ENCODE measurements at regions not wholly inside any gene's neighbourhood (a gene's known extent, or its start where the extent isn't known, plus 50 kb on each side); places are given as distances from the start of the nearest gene placed in this dataset.
"Not testable (repeated sequence)": the region's sequence is repeated elsewhere in the genome, so short reads cannot be mapped to it uniquely, and the experiment has no call there.

- Histone ChIP-seq H3K9me3 (no peaks in the 10 kb centered on the region), H3K27ac (no peak overlapping the region), H3K27me3 (no peaks in the 10 kb centered on the region)
Measured at GRCh38 chr1:229005556-229005955, 265.4 kb upstream of the RAB4A start.

DNA sequence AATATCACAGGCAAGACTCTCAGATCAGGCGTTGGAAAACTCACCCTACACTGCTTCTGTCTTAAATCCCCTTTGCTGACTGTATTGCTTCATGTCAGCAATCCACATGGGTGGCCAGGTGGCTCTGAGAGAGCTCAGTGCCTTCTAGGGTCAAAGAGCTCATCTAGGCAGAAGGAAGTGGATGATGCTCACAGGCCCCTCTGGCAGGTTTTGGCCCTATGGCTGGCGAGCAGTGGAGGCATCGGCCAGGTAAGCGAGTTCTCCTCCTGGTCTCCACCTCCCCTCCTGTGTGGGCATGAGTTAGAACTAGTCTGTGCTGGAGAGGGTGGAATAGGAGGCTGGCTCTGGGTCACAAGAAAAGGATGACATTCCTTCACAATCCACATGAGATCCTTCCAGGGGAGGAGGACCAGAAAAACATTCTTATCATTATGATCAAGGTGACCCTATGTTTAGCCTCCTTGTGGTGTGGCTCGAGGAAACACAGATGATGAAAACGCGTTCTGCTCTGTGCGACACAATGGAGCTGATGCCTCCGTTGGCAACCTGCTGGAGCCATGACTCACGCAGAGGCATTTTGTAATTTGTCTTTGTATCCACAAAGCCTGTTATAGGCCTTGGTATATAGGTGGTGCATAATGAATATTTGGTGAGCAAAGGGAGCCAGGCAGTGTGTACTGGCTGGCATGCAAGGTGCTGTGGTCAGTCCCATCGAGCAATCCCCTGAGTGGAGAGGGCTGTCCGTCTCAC, 264.6 kb upstream of the RAB4A start:
- DNase-seq (ENCODE audit: low spot score): no peak
- Histone ChIP-seq H3K9me3 (no peaks in the 10 kb centered on the region), H3K4me1 (peaks cover 0 to 7% of the 10 kb centered on the region in 2 donors), H3K27me3 (no peaks in the 10 kb centered on the region), H3K4me3 (no peak overlapping the region), H3K36me3 (no peaks in the 10 kb centered on the region), H3K27ac (no peak overlapping the region)
- TF ChIP-seq, protein P1, sequence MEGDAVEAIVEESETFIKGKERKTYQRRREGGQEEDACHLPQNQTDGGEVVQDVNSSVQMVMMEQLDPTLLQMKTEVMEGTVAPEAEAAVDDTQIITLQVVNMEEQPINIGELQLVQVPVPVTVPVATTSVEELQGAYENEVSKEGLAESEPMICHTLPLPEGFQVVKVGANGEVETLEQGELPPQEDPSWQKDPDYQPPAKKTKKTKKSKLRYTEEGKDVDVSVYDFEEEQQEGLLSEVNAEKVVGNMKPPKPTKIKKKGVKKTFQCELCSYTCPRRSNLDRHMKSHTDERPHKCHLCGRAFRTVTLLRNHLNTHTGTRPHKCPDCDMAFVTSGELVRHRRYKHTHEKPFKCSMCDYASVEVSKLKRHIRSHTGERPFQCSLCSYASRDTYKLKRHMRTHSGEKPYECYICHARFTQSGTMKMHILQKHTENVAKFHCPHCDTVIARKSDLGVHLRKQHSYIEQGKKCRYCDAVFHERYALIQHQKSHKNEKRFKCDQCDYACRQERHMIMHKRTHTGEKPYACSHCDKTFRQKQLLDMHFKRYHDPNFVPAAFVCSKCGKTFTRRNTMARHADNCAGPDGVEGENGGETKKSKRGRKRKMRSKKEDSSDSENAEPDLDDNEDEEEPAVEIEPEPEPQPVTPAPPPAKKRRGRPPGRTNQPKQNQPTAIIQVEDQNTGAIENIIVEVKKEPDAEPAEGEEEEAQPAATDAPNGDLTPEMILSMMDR (IDR thresholded peaks at IDR 0.05): no peak

More at GRCh38 chr1:229005556-229005955, 265.4 kb upstream of the RAB4A start:
- no peak overlapping the region for H3K4me3 ChIP-seq
- TF ChIP-seq, protein P1 (IDR thresholded peaks at IDR 0.05): no peak
- no peaks in the 10 kb centered on the region for H3K36me3 ChIP-seq
- H3K4me1 ChIP-seq: peaks cover 0 to 7% of the 10 kb centered on the region in 2 donors
- no peak for DNase-seq (ENCODE audit: low spot score)

- no peaks in the 10 kb centered on the region for H3K36me3 ChIP-seq
- H3K27ac ChIP-seq: no peak overlapping the region
- no peaks in the 10 kb centered on the region for H3K9me3 ChIP-seq
- H3K4me1 ChIP-seq: peaks cover 0 to 7% of the 10 kb centered on the region in 2 donors
- no peaks in the 10 kb centered on the region for H3K27me3 ChIP-seq
- TF ChIP-seq, protein P1 (IDR thresholded peaks at IDR 0.05): no peak
- H3K4me3 ChIP-seq: no peak overlapping the region
- no peak for DNase-seq (ENCODE audit: low spot score)
Measured at GRCh38 chr1:229007167-229007566, 263.7 kb upstream of the RAB4A start.

DNA sequence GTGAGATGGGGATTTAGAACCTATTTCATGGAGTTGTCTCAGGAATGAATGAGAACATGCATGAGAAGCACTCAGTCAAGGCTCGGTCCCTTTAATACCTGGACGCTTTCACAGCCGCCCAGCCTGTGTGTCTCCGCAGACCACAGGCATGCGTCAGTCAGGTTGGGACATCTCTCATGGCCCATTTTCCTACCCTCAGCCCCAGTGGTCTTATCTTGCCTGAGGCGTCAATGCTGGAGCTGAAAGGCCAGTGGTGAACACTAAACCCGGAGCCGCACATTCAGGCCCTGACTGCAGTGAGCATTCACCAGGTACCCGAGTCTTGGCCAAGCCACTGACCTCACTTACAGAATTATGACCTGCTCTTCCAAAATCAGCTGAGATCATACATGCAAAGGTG, 263.2 kb upstream of the RAB4A start:
- Histone ChIP-seq H3K27ac (no peak overlapping the region), H3K4me1 (peaks cover 0 to 7% of the 10 kb centered on the region in 2 donors), H3K4me3 (no peak overlapping the region), H3K9me3 (no peaks in the 10 kb centered on the region), H3K36me3 (no peaks in the 10 kb centered on the region), H3K27me3 (no peaks in the 10 kb centered on the region)
- TF ChIP-seq, protein P1 (IDR thresholded peaks at IDR 0.05): no peak
- DNase-seq (ENCODE audit: low spot score): no peak

DNA sequence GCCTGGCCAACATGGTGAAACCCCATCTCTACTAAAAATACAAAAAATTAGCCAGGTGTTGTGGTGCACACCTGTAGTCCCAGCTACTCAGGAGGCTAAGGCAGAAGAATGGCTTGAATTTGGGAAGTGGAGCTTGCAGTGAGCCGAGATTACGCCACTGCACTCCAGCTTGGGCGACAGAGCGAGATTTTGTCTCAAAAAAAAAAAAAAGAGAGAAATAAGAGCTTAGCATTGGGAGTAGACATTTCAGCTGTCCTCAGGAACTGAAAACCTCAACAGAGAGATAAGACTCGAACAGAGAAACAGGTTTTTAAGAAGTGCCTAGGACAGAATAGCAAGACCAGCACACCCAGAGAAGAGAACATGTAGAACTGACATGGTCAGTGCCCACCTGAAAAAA, 262.6 kb upstream of the RAB4A start:
- not testable (repeated sequence) for DNase-seq (ENCODE audit: low spot score); H3K27ac ChIP-seq

GRCh38 chr1:229011022-229011421, 259.9 kb upstream of the RAB4A start:
- TF ChIP-seq, protein P1 (IDR thresholded peaks at IDR 0.05): no peak
- no peak for DNase-seq (ENCODE audit: low spot score)
- H3K9me3 ChIP-seq: no peaks in the 10 kb centered on the region
- no peak overlapping the region for H3K4me3 ChIP-seq
- no peaks in the 10 kb centered on the region for H3K4me1 ChIP-seq
- no peaks in the 10 kb centered on the region for H3K36me3 ChIP-seq
- H3K27me3 ChIP-seq: no peaks in the 10 kb centered on the region
- no peak overlapping the region for H3K27ac ChIP-seq

More for the DNA sequence above, 262.6 kb upstream of the RAB4A start:
- not testable (repeated sequence) for H3K4me1 ChIP-seq, H3K4me3 ChIP-seq, H3K27me3 ChIP-seq, H3K36me3 ChIP-seq, H3K9me3 ChIP-seq
